NCI-H345 treated with DMSO at 0.1 percent for 48 hours (cell line): ENCODE measurements at regions not wholly inside any gene's neighbourhood (a gene's known extent, or its start where the extent isn't known, plus 50 kb on each side); places are given as distances from the start of the nearest gene placed in this dataset.

Source experiments
- DNase-seq: peaks from one replicate; lab custom pipeline; 2025; ENCODE audit not compliant: unreplicated experiment; lab: John Stamatoyannopoulos, UW

GRCh38 chr11:11789735-11790369 is 51.9 kb upstream of the USP47 start:
- DNase-seq = no peak

- DNase-seq = no peak
These were observed 53.6 kb upstream of the USP47 start for GRCh38 chr11:11788063-11788710.

GRCh38 chr11:11787305-11788062 is 54.3 kb upstream of the USP47 start:
- peak; percentile 67 for DNase-seq

GRCh38 chr11:11786771-11787170 is 55.0 kb upstream of the USP47 start:
- no peak for DNase-seq

- DNase-seq = no peak
These were observed 55.5 kb upstream of the USP47 start for GRCh38 chr11:11786234-11786633.

- peak; percentile 78 for DNase-seq
These were observed 59.2 kb upstream of the USP47 start for GRCh38 chr11:11782532-11783110.

- DNase-seq = peak; percentile 95
These were observed 60.9 kb upstream of the USP47 start for GRCh38 chr11:11780858-11781257.

- no peak for DNase-seq
These were observed 61.8 kb upstream of the USP47 start for GRCh38 chr11:11779975-11780374.

- no peak for DNase-seq
These were observed 63.9 kb upstream of the USP47 start for GRCh38 chr11:11777897-11778296.

- DNase-seq = no peak
These were observed 65.1 kb upstream of the USP47 start for GRCh38 chr11:11776714-11777113.

- no peak for DNase-seq
These were observed 66.8 kb upstream of the USP47 start for GRCh38 chr11:11774928-11775327.

- no peak for DNase-seq
These were observed 68.8 kb upstream of the USP47 start for GRCh38 chr11:11772865-11773515.

GRCh38 chr11:11770921-11771486 is 70.8 kb upstream of the USP47 start:
- DNase-seq = no peak

- DNase-seq = no peak
These were observed 71.5 kb upstream of the USP47 start for GRCh38 chr11:11770296-11770695.

GRCh38 chr11:11769782-11770181 is 72.0 kb upstream of the USP47 start:
- DNase-seq = no peak

- DNase-seq = no peak
These were observed 72.4 kb upstream of the USP47 start for GRCh38 chr11:11769362-11769761.

- DNase-seq = no peak
These were observed 77.4 kb upstream of the USP47 start for GRCh38 chr11:11764423-11764803.

- no peak for DNase-seq
These were observed 77.9 kb upstream of the USP47 start for GRCh38 chr11:11763796-11764422.

GRCh38 chr11:11760838-11761237 is 80.9 kb upstream of the USP47 start:
- no peak for DNase-seq

GRCh38 chr11:11758603-11759196 is 83.1 kb upstream of the USP47 start:
- no peak for DNase-seq
